CD4-positive, alpha-beta memory T cell (primary cell): ENCODE measurements at regions not wholly inside any gene's neighbourhood (a gene's known extent, or its start where the extent isn't known, plus 50 kb on each side); places are given as distances from the start of the nearest gene placed in this dataset.

Source experiments
- CTCF ChIA-PET: fragments of 350-600 bp; sonication (Branson Sonifier 250); formaldehyde crosslinking; loops from one replicate; lab custom pipeline; 2021; ENCODE audit warnings: inconsistent platforms; ENCODE audit not compliant: partially characterized antibody; lab: Charles Lee
- POLR2A ChIA-PET: fragments of 350-600 bp; sonication (Branson Sonifier 250); formaldehyde crosslinking; loops from one replicate; lab custom pipeline; 2021; ENCODE audit not compliant: partially characterized antibody; lab: Charles Lee
- DNase-seq, 5 donors: peaks; one replicate each; pipeline versions ENCODE4 v3.0.0 to v3.0.0-alpha.2; 2020 to 2022; ENCODE audit warnings: mixed read lengths in 1 of 5
- H3K27ac ChIP-seq: one replicate; pipeline ENCODE4 v1.7.0; 2013; ENCODE audit warnings: low read depth, low read length
- H3K27me3 ChIP-seq: 2 replicates; pipeline ENCODE4 v1.7.0; 2013; ENCODE audit warnings: mild to moderate bottlenecking, low read length, moderate library complexity; ENCODE audit not compliant: insufficient read depth
- H3K36me3 ChIP-seq: 2 replicates; pipeline ENCODE4 v1.7.0; 2013; ENCODE audit warnings: mild to moderate bottlenecking, low read length, moderate library complexity; ENCODE audit not compliant: insufficient read depth
- H3K4me1 ChIP-seq: 2 replicates; pipeline ENCODE4 v1.7.0; 2013; ENCODE audit warnings: mild to moderate bottlenecking, low read length, moderate library complexity; ENCODE audit not compliant: insufficient read depth
- H3K4me3 ChIP-seq, 2 donors: one replicate each; pipeline ENCODE4 v1.7.0; 2013; ENCODE audit warnings: low read length in 2 of 2, mild to moderate bottlenecking in 1 of 2
- H3K9me3 ChIP-seq, 2 donors: one replicate each; pipeline ENCODE4 v1.7.0; 2013; ENCODE audit warnings: low read length in 2 of 2, control low read depth in 1 of 2; ENCODE audit not compliant: control insufficient read depth in 1 of 2
- H3K27ac Mint-ChIP-seq, 7 donors: one replicate each; pipeline ENCODE4 v1.8.0; 2020 to 2021; ENCODE audit warnings: mixed read lengths in 7 of 7, mild to moderate bottlenecking in 6 of 7, inconsistent platforms in 3 of 7, moderate library complexity in 3 of 7
- H3K27me3 Mint-ChIP-seq, 2 donors: one replicate each; pipeline ENCODE4 v1.8.0; 2020 to 2021; ENCODE audit warnings: mixed read lengths in 2 of 2
- H3K36me3 Mint-ChIP-seq, 2 donors: one replicate each; pipeline ENCODE4 v1.8.0; 2020 to 2021; ENCODE audit warnings: mixed read lengths in 2 of 2, inconsistent platforms in 1 of 2, mild to moderate bottlenecking in 1 of 2
- H3K4me1 Mint-ChIP-seq, 4 donors: one replicate each; pipeline ENCODE4 v1.8.0; 2020 to 2021; ENCODE audit warnings: mixed read lengths in 4 of 4, mild to moderate bottlenecking in 1 of 4
- H3K4me3 Mint-ChIP-seq, 8 donors: one replicate each; pipeline ENCODE4 v1.8.0; 2020 to 2021; ENCODE audit warnings: mixed read lengths in 8 of 8, mild to moderate bottlenecking in 7 of 8, moderate library complexity in 6 of 8, inconsistent platforms in 3 of 8
- H3K9me3 Mint-ChIP-seq, 8 donors: one replicate each; pipeline ENCODE4 v1.8.0; 2020 to 2021; ENCODE audit warnings: mixed read lengths in 8 of 8, mild to moderate bottlenecking in 5 of 8, inconsistent platforms in 3 of 8, moderate library complexity in 1 of 8
- intact Hi-C: fragments of 100-400 bp; cut with micrococcal nuclease; formaldehyde crosslinking; loops from one replicate; pipeline ENCODE4 v1.15.1; 2023

DNA sequence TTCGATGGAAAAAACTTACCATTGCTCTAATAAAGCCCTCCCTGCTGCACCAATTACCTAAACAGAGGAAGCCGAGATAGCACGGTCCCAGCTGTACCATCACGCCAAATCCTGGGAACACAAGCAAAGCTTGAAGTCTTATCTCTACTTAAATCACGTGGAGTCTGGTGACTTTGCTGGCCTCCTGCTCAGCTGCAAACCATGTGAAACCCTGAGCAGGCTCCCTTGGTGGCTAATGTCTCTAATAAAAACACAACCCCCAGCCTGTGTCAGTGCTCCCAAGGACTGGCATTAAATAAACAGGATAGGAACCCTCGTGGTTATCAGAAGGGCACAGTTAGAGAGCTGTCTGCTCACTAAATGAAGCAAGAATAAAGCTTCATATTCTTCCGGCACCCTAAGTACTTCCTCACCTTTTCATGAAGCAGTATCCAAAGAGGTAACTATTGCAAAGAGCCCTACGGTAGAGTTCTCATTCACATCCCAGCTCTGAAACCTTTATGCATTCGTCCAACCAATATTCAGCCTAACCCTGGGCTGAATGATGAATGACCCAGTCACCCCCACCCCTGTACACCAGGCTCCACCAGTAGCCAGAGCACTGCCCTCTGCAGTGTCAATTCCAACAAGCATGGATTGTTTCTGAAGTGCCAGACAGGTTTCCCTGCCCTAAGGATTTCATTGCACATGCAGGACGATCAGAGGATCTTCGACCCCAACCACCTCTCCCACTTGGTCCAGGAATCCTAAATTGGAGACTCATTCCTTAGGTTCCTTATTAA lies 452.7 kb upstream of the TMPO start:
- Histone ChIP-seq H3K9me3 (no peaks in the 10 kb centered on the region), H3K4me3 (no peak overlapping the region), H3K4me1 (no peaks in the 10 kb centered on the region), H3K36me3 (no peaks in the 10 kb centered on the region), H3K27me3 (no peaks in the 10 kb centered on the region), H3K27ac (no peak overlapping the region)
- DNase-seq = no peak
- H3K36me3 Mint-ChIP-seq = no peaks in the 10 kb centered on the region
- H3K27me3 Mint-ChIP-seq = peaks cover 0 to 2% of the 10 kb centered on the region in 2 donors
- intact Hi-C loops = no loop called here
- no peaks in the 10 kb centered on the region for H3K4me1 Mint-ChIP-seq
- H3K27ac Mint-ChIP-seq = no peak overlapping the region
- ChIA-PET CTCF (no interaction called here), POLR2A (no interaction called here)
- H3K9me3 Mint-ChIP-seq = no peaks in the 10 kb centered on the region
- H3K4me3 Mint-ChIP-seq = no peak overlapping the region

DNA sequence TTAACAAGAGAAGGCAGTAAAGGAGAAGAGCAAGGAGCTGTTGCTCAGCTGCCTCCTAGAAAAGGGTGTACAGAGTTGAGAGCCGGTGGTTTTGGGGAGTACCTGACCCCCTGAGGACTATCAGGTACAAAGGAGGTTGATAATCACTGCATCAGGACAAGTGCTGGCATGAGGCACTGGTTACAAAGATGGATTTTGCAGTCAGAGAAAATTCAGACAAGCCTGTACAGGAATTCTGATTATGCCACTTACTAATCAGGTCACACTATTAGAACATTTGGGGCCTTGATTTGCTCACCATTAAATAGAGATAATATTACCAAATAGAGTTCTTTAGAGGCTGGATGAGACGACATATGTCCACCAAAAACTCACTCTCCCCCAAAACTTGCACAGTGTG lies 450.9 kb upstream of the TMPO start:
- no peak overlapping the region for H3K27ac Mint-ChIP-seq
- ChIA-PET CTCF (no interaction called here), POLR2A (no interaction called here)
- no peaks in the 10 kb centered on the region for H3K4me1 ChIP-seq
- no peaks in the 10 kb centered on the region for H3K9me3 ChIP-seq
- H3K4me3 Mint-ChIP-seq = no peak overlapping the region
- H3K27me3 Mint-ChIP-seq = peaks cover 0 to 2% of the 10 kb centered on the region in 2 donors
- no peak overlapping the region for H3K4me3 ChIP-seq
- H3K27ac ChIP-seq = no peak overlapping the region
- H3K9me3 Mint-ChIP-seq = no peaks in the 10 kb centered on the region
- no peaks in the 10 kb centered on the region for H3K4me1 Mint-ChIP-seq
- H3K27me3 ChIP-seq = no peaks in the 10 kb centered on the region
- no peaks in the 10 kb centered on the region for H3K36me3 Mint-ChIP-seq
- DNase-seq = no peak
- H3K36me3 ChIP-seq = no peaks in the 10 kb centered on the region
- intact Hi-C loops = no loop called here

DNA sequence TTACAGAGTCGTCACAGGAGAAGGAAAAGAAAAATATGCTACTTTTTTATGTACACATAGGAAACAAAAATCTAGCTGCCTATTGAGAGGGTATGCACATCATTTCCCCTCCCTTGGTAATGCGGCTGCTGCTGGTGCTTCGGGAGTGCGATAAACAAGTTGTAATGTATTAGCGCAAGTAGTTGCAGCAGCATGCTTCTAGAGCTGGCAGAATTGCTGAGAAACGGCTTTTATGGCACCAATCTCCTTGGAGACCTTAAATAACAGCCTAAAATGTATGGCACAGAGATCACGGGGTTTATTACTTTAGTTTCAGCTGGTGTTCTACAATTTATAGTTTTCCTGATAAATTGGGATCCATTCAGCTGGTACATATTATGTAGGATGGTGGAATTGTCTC lies 447.6 kb upstream of the TMPO start:
- no peaks in the 10 kb centered on the region for H3K9me3 ChIP-seq

DNA sequence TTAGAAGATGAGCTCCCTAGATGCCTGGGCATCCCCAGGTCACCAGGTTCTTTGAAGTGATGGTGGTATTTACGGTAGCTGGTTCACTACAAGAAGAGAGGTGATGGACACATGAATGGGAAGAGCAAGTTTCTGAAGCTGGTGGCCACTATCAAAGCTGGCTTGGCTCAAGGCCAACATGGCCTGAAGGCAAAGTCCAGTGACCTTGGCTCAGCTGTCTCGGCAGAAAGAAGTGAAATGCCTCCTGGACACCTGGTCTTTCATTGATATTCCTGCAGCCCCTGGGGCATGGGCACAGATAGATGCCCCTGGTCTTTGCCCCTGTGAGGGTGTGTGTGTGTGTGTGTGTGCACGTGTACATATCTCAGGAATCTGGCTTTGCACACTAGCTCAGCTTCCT lies 441.8 kb upstream of the TMPO start:
- no peaks in the 10 kb centered on the region for H3K9me3 ChIP-seq
- Mint-ChIP-seq H3K27me3 (peaks cover 0 to 2% of the 10 kb centered on the region in 2 donors), H3K9me3 (peaks cover 0 to 3% (median 0%) of the 10 kb centered on the region in 8 donors), H3K4me1 (no peaks in the 10 kb centered on the region), H3K4me3 (no peak overlapping the region), H3K36me3 (no peaks in the 10 kb centered on the region), H3K27ac (no peak overlapping the region)
- H3K27ac ChIP-seq = no peak overlapping the region
- CTCF ChIA-PET = no interaction called here
- DNase-seq = no peak
- POLR2A ChIA-PET = no interaction called here
- H3K27me3 ChIP-seq = no peaks in the 10 kb centered on the region
- intact Hi-C loops = no loop called here
- no peaks in the 10 kb centered on the region for H3K36me3 ChIP-seq
- no peaks in the 10 kb centered on the region for H3K4me1 ChIP-seq
- H3K4me3 ChIP-seq = no peak overlapping the region

More for the DNA sequence above, 447.6 kb upstream of the TMPO start:
- H3K4me3 ChIP-seq = no peak overlapping the region
- Mint-ChIP-seq H3K4me3 (no peak overlapping the region), H3K27ac (no peak overlapping the region), H3K36me3 (no peaks in the 10 kb centered on the region), H3K4me1 (no peaks in the 10 kb centered on the region), H3K27me3 (peaks cover 0 to 2% of the 10 kb centered on the region in 2 donors), H3K9me3 (peaks cover 0 to under 1% (median 0%) of the 10 kb centered on the region in 8 donors)
- no peak for DNase-seq
- no peaks in the 10 kb centered on the region for H3K27me3 ChIP-seq
- CTCF ChIA-PET = no interaction called here
- intact Hi-C loops = no loop called here
- no peak overlapping the region for H3K27ac ChIP-seq
- POLR2A ChIA-PET = no interaction called here
- H3K36me3 ChIP-seq = no peaks in the 10 kb centered on the region
- no peaks in the 10 kb centered on the region for H3K4me1 ChIP-seq

GRCh38 chr12:98074286-98074685 lies 441.1 kb upstream of the TMPO start:
- no peak for DNase-seq
- no peaks in the 10 kb centered on the region for H3K4me1 ChIP-seq
- Mint-ChIP-seq H3K27ac (no peak overlapping the region), H3K4me1 (no peaks in the 10 kb centered on the region), H3K27me3 (peaks cover 0 to 2% of the 10 kb centered on the region in 2 donors), H3K9me3 (peaks cover 0 to 3% (median 0%) of the 10 kb centered on the region in 8 donors), H3K4me3 (no peak overlapping the region), H3K36me3 (no peaks in the 10 kb centered on the region)
- POLR2A ChIA-PET = no interaction called here
- intact Hi-C loops = no loop called here
- H3K4me3 ChIP-seq = no peak overlapping the region
- CTCF ChIA-PET = no interaction called here
- H3K27ac ChIP-seq = no peak overlapping the region
- no peaks in the 10 kb centered on the region for H3K9me3 ChIP-seq
- no peaks in the 10 kb centered on the region for H3K27me3 ChIP-seq
- H3K36me3 ChIP-seq = no peaks in the 10 kb centered on the region

GRCh38 chr12:98084391-98084790 lies 431.0 kb upstream of the TMPO start:
- intact Hi-C loops = no loop called here
- no peak overlapping the region for H3K4me3 ChIP-seq
- no peak for DNase-seq
- peaks cover 0 to 9% (median 2%) of the 10 kb centered on the region in 8 donors for H3K9me3 Mint-ChIP-seq
- H3K27ac ChIP-seq = no peak overlapping the region
- no peaks in the 10 kb centered on the region for H3K4me1 ChIP-seq
- H3K4me3 Mint-ChIP-seq = no peak overlapping the region
- H3K36me3 ChIP-seq = no peaks in the 10 kb centered on the region
- H3K4me1 Mint-ChIP-seq = no peaks in the 10 kb centered on the region
- H3K9me3 ChIP-seq = no peaks in the 10 kb centered on the region
- ChIA-PET CTCF (no interaction called here), POLR2A (no interaction called here)
- no peak overlapping the region for H3K27ac Mint-ChIP-seq
- H3K27me3 ChIP-seq = no peaks in the 10 kb centered on the region
- H3K27me3 Mint-ChIP-seq = peaks cover 2 to 7% of the 10 kb centered on the region in 2 donors
- H3K36me3 Mint-ChIP-seq = no peaks in the 10 kb centered on the region

- Histone ChIP-seq H3K4me1 (no peaks in the 10 kb centered on the region), H3K36me3 (no peaks in the 10 kb centered on the region), H3K4me3 (no peak overlapping the region), H3K27ac (no peak overlapping the region), H3K9me3 (no peaks in the 10 kb centered on the region), H3K27me3 (no peaks in the 10 kb centered on the region)
- Mint-ChIP-seq H3K27me3 (peaks cover 2 to 7% of the 10 kb centered on the region in 2 donors), H3K9me3 (peaks cover 0 to 9% (median 2%) of the 10 kb centered on the region in 8 donors), H3K36me3 (no peaks in the 10 kb centered on the region), H3K27ac (no peak overlapping the region), H3K4me1 (no peaks in the 10 kb centered on the region), H3K4me3 (no peak overlapping the region)
- DNase-seq = no peak
- CTCF ChIA-PET = no interaction called here
- intact Hi-C loops = no loop called here
- POLR2A ChIA-PET = no interaction called here
Observed at GRCh38 chr12:98085046-98085755, 430.2 kb upstream of the TMPO start.
